NCI-H1694 (cell line): ENCODE measurements at regions not wholly inside any gene's neighbourhood (a gene's known extent, or its start where the extent isn't known, plus 50 kb on each side); places are given as distances from the start of the nearest gene placed in this dataset.
"Not testable (repeated sequence)": the region's sequence is repeated elsewhere in the genome, so short reads cannot be mapped to it uniquely, and the experiment has no call there.

Source experiments
- DNase-seq: peaks from one replicate; lab custom pipeline; 2025; lab: John Stamatoyannopoulos, UW

DNA sequence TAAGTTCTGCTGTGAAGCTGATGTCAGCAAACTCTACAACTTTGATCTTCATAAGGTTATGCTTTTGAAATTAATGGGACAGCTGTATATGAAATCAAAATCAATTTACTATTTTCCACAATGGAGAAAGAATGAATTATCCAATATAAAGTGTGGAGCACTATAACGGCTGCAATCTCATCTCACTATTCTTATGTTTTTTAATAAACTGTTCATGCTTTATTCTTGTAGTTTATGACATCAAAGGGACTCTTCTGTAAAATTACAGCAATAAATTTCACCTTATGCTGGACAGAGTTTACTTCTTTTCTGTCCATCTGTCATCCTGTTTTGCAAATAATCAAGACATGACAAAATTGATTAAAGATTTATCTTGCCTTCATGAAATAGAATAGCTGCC lies 192.5 kb downstream of the TECRL start:
- DNase-seq, result no peak

DNA sequence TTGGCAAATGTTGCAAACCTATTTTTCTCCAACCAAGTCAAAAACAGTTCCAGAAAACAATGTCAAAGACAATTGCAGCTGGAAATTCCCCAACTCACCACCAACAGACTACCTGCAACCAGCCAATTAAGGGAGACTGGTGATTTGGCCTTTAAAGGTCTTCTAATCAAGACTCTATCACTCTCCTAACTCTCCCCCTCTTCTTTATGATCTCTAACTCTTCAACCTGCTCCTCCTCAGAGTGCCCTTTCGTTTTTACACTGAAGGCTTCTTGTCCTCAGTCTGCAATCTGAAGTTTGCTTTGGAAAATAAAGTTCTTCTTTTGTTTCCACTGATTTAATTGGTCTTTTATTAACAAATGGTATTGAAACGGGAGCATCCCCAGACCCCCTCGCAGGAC lies 203.9 kb downstream of the TECRL start:
- DNase-seq, result no peak

- DNase-seq, result no peak
These were observed 209.2 kb downstream of the TECRL start for GRCh38 chr4:64200001-64200555.

DNA sequence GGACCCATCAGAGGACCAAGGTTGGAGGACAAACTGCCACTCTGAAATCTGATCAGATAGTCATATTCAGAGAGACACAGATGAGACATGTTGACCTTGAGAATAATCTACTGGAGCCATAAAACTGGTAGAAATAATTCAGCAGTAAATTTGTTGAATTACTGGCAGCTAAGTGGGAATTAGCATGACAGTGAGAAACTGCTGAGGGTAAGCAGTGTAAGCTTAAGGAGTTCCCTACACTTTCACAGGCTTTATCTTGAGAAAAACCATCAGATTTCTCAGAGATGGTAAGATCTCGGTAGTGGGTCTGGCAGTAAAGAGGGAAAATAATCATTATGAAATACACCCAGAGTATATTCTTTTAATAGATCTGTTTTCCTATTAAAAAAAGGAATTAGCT lies 213.7 kb downstream of the TECRL start:
- no peak for DNase-seq

DNA sequence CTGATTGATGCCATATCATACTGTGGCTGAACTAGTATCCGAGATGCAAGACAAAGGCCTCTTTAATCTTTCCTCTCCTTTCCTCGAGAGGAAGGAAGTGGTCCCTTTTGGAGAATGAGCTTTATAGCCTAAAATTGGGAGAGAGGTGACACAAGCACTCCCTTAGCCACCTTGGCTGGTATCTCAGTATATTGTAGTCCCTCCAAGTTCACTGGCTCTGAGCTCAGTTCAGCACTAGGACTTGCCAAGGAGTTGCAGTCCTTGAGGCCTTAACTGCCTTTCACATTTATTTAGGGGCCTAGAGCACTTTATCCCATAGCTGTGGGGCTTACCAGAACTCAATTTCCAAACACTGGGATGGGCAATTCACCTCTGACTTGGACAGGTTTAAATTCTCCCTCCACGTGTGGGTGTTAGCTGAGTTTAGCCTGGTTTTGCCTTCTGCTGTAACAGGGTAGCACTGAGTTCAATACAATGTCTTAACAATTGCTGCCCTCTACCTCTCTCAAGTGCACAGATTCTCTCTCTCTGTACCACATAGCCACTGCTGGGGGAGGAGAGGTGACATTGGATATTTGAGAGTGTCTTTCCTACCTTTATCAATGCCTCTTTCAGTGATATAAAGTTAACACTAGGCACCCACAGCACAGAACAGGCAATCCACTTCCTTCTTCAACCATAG lies 216.4 kb downstream of the TECRL start:
- no peak for DNase-seq

- no peak for DNase-seq
These were observed 234.9 kb downstream of the TECRL start for GRCh38 chr4:64174247-64174882.

DNA sequence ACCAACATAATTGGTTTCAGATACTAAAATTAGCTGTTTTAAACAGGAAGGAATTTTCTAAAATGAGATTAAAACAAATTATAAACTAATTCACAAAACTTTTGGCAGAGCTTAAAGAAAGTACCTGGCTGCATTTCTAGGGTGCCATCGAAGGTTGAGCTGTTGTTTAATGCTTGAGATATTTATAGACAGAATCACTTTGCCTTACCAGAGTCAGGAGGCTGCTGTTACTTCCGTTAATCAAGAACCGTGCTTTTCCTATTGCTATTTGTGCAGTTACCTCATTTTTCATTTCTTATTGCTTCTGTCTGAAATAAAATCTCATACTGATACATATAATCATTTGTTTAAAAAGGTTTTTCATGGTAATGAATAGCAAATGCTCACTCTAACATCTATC lies 242.9 kb downstream of the TECRL start:
- no peak for DNase-seq

DNA sequence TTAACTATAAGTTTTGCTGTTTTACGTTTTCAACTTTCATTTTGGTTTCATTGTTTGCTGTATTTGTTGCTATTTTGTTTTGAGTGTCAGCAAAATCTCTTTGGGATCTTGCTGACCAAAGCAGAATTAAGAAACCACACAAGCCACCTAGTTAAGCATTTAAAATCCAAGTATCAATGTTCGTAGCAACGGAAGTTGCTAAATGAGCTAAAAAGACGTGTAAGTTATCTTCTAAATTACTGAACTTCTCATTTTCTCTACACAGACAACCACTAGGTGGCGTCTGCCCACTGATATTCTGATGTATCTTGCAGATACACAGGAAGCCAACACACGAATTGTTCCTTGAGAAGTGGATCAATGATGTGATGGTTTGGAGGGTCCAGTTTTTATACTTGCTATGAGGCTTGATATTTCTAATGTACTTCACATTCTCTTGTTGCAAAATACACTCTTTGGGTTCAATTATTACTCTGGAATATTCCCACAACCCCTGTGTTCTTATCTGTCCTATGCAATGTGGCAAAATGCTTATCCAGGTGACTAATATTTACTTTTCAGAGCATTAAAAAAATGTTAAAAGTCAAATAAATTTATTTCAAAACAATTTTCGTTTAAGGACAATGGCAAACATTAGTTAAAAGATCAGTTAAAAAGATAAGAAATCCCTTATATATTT lies 250.5 kb downstream of the TECRL start:
- DNase-seq, result peak; percentile 60

- no peak for DNase-seq
These were observed 251.9 kb downstream of the TECRL start for GRCh38 chr4:64157397-64157796.

GRCh38 chr4:64156253-64156652 lies 253.0 kb downstream of the TECRL start:
- no peak for DNase-seq

- no peak for DNase-seq
These were observed 263.2 kb downstream of the TECRL start for GRCh38 chr4:64146030-64146429.

- DNase-seq, result peak; percentile 74
These were observed 264.3 kb downstream of the TECRL start for GRCh38 chr4:64144994-64145393.

DNA sequence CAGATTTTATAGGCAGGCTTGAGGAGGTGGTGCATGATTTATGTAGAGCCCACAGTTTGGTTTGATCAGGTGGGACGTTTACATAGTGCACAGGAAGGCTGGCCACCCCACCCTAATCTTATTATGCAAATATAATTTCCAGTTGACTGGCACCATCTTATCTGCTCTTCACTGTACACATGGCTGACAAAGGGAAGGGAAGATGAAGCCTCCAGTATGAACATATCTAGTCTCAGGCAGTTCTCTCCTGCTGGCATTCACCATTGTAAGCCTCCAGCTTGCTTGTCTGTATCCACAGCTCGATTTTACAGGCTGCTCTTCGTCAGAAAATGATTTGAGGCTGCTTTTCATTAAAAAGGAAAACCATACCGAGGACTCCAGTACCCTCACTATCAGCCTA lies 278.3 kb downstream of the TECRL start:
- no peak for DNase-seq

GRCh38 chr4:64125354-64125753 lies 283.9 kb downstream of the TECRL start:
- no peak for DNase-seq

DNA sequence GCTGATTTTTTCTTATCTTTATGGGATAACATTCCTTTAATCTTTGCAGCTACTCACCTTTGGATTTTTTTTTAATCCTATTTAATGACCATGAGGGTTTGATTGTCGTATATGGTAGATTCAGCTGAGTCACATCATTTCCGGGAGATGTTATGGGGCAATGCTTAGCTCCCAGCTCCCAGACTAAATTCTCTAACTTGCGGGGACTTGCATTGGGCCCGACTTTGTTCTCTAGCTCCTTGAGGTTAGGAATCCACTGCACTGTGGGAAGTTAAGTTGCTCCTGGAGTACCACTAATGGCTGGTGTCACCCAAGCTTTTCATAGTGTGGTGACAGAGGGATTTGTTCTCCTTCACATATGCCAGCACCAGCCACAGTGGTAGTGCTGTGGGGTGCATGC lies 287.4 kb downstream of the TECRL start:
- DNase-seq, result no peak

- DNase-seq, result no peak
These were observed 303.3 kb downstream of the TECRL start for GRCh38 chr4:64105903-64106302.

GRCh38 chr4:64095398-64095797 lies 313.9 kb downstream of the TECRL start:
- DNase-seq, result no peak

DNA sequence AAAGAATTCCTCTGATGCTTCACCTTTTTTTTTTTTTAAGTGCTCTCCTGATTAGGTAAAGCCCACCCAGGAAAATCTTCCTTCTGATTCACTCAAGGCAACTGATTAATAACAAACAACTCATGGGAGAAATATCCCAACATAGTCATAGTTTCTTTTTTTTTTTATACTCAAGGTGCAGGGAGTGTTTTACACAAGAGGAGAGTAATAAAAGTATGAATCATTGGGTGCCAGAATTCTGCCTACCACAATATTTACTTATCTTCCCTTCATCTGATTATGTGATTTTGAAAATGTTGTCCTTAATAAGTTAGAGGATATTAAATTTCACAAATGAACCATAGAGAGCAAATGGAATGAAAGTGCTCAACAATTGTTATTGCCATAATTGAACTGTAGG lies 329.9 kb downstream of the TECRL start:
- no peak for DNase-seq

DNA sequence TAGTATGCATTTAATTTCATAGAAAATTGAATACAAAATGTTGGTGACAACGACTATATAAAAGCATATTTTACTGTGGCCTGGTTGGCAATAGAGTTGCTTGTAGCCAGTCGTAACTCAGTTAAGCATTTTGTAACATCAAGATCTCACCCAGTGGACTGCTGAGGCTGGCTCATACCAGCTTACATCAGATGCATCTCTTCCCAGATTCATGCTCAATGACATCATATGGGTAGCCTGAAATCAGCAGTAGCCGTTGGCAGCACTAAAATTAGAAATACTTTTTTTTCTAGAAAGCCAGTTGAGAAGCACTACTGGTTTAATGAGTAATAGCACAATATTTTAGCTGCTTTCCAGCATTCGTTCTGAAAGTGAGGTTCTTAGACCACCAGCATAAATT lies 341.2 kb downstream of the TECRL start:
- no peak for DNase-seq

- no peak for DNase-seq
These were observed 346.3 kb downstream of the TECRL start for GRCh38 chr4:64062991-64063390.

DNA sequence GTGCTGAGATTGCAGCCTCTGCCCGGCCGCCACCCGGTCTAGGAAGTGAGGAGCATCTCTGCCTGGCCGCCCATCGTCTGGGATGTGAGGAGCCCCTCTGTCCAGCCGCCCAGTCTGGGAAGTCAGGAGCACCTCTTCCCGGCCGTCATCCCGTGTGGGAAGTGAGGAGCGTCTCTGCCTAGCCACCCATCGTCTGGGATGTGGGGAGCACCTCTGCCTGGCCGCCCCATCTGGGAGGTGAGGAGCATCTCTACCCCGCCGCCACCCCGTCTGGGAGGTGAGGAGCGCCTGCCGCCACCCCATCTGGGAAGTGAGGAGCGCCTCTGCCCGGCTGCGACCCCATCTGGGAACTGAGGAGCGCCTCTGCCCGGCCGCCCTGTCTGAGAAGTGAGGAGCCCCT lies 372.2 kb downstream of the TECRL start:
- DNase-seq, result not testable (repeated sequence)

- DNase-seq, result no peak
These were observed 386.7 kb downstream of the TECRL start for GRCh38 chr4:64022560-64022959.

- no peak for DNase-seq
These were observed 392.4 kb downstream of the TECRL start for GRCh38 chr4:64016893-64017292.
